ENCODE measurements at regions not wholly inside any gene's neighbourhood (a gene's known extent, or its start where the extent isn't known, plus 50 kb on each side); places are given as distances from the start of the nearest gene placed in this dataset.

DNA sequence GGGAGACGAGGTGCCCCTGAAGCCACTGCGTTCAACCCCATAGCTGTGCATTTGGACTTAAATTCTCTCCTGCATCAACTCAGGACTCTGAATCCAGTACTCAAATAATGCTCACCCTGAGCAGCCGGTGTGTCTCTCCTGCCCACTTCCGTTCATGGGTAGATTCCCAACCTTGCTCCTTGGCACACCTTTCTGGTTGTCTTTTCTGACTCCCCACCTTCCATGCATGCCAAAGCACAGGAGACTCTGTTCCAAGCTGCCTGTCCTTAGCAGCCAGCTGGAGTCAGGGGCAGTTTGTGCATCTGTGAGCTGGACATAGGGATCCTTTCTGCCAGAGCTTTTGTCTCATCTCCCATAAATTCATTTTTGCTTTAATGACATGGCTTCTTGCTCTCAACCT, 1242.5 kb downstream of the TBC1D22A start:
- in situ Hi-C loops (cut with MboI; ENCODE audit: low sequenced_read_pairs), result no loop called here

- in situ Hi-C loops (cut with MboI; ENCODE audit: low sequenced_read_pairs), result no loop called here
Measured at GRCh38 chr22:48004038-48004437, 1241.6 kb downstream of the TBC1D22A start.

DNA sequence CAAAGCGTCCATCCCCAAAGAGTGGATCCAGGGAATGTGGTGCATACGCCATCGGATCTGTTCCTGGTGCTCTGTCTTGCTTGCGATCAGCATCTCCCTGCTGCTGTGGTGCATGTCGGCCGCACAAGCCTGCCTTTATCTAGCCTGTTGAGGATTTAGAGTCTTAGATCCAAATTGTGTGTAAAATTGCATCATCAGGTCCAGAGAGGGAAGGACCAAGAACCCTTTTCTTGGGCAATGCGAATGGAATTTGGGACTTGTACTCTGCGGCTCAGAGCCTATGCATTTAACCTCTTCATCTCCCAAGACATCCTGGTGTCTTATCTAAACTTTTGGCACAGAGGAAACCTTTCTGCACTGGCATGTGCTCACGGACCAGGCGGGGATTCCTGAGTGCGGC, 1238.7 kb downstream of the TBC1D22A start:
- in situ Hi-C loops (cut with MboI; ENCODE audit: low sequenced_read_pairs), result no loop called here

DNA sequence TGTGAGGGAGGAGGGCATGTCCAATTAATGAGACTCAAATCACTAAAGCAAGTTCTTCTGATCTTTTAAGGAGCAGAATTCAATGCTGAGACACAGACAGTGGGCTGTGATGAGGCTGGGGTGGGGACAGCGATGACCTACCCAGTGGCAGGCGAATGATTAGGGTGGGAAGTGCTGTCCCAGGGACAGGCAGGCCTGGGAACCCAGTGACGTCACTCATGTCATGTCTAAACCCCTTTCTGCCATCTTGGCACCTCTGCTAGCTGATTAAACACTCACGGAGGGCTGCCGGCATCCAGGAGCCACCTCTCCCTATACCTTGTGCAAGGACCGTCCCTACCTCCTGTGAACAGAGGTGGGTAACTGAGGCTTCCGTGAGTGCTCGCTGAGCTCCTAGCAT, 1235.2 kb downstream of the TBC1D22A start:
- in situ Hi-C loops (cut with MboI; ENCODE audit: low sequenced_read_pairs), result no loop called here

DNA sequence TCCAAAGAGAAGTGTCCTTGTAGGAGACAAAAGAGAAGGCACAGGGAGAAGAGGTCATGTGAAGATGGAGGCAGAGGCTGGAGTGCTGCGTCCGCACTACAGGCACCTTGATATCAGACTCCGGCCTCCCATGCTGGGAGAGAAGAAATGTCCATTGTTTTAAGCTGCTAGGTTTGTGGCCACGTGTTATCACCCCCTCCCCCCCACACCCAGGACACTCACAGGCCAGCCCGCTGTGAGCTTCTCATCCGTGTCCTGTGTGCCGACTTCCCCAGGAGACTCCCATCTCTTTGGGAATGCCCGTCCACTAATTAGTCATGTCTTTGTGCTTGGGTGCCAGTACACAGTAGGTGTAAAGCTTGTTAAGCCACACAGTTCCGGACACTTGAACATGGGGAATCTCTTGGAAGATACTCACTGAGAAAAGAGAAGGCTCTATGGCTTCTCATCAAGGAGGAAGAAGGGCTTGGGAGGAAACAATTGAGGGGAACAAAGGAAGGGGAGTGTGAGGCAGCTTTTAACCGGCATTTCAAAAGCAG, 1234.7 kb downstream of the TBC1D22A start:
- in situ Hi-C loops (cut with MboI; ENCODE audit: low sequenced_read_pairs), result no loop called here

- in situ Hi-C loops (cut with MboI; ENCODE audit: low sequenced_read_pairs), result no loop called here
Measured at GRCh38 chr22:47996446-47996857, 1234.0 kb downstream of the TBC1D22A start.

GRCh38 chr22:47995718-47996117, 1233.3 kb downstream of the TBC1D22A start:
- in situ Hi-C loops (cut with MboI; ENCODE audit: low sequenced_read_pairs), result no loop called here

DNA sequence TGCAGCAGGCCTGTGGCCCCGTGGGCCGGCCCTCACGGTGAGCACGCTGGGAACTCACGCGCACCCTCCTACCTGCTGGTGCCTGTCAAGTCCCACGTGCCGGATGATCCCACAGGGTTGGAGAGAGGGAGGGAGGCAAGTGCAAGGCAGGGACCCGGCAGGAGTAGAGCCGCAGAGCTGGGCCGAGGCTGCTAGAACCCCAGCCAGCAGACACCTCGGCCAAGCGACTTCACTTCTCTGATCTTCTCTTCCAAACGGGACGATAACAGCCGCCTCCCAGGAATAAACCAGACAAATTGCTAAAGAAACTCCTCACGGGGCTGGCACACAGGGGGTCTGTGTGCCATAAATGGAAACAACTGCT, 1232.8 kb downstream of the TBC1D22A start:
- in situ Hi-C loops (cut with MboI; ENCODE audit: low sequenced_read_pairs), result no loop called here

DNA sequence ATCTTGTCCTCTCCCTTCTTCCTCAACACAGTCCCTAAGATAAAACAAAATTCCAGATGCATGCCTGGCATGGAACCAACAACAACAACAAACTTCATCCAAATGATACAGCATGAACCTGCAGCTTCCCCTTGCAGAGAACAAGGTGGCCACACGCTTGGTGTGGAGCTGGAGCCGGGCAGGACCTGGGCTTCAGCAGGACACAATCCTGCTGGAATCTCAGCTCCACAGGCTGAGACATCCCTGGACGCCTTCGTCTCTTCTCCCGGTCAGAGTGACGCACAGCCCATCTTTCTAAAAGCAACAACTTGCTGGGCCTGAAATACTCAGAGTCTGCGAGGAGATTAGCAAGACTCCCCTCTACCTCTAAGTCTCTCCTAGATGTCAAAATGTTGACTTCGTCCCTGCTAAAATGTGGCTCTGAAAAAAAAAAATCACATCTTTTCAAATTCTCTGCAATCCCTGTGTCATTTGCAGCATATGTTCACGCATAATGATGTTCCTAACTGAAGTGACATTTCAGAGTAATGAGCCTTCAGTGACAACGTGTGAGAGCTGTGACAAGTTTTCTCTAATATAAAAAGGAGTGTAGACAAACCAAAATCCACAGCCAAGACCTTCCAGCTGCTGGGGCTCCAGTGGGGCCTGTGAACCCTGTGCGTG, 1232.3 kb downstream of the TBC1D22A start:
- in situ Hi-C loops (cut with MboI; ENCODE audit: low sequenced_read_pairs), result no loop called here

- in situ Hi-C loops (cut with MboI; ENCODE audit: low sequenced_read_pairs), result no loop called here
Measured at GRCh38 chr22:47994045-47994444, 1231.6 kb downstream of the TBC1D22A start.

DNA sequence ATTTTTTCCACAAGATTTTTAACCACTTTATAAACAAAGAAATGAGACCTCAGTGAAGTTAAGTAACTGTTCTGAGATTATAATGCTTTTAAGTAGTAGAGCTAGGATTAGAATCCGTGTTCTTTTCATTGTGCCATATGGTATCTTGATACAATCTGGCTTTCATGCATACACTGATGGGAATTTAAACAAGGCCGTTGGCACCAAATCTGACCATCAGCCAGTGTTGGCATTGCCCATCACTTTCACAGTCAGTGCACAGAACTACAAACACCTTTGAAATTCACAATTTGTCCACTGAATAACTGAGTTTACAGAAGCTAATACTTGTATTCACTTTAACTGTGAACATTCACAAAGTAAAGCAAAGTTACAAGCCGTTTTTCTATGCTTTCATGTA, 1228.0 kb downstream of the TBC1D22A start:
- in situ Hi-C loops (cut with MboI; ENCODE audit: low sequenced_read_pairs), result no loop called here

DNA sequence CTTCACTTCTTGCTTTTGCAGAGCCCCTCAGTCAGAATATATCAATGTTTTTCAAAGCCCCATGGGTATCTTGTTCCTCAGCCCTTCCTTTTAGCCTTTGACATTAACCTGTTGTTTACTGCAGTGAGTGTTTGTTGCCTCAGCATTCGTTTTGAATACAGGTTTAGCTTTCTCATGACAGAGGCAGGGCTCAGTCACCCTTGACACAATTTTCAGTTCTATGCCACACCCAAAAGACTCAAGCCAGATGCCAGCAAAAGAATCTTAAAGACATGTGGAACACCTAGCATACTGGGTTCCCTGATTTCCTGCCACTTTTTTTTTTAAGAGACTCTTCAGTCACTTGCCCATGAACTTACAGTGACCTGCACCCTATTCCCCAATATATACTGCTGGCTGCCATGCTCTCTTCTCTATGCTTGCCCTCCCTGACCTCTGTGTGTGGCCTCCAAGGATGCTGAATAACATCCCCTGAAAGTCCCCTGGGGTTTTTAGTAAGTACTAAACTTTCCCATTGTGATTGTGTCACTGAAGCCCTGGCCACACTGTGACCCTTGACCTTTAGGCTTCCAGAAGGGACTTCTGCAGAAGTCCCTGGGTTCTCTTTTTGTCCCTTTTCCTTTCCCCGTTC, 1225.5 kb downstream of the TBC1D22A start:
- in situ Hi-C loops (cut with MboI; ENCODE audit: low sequenced_read_pairs), result no loop called here

- in situ Hi-C loops (cut with MboI; ENCODE audit: low sequenced_read_pairs), result no loop called here
Measured at GRCh38 chr22:47976219-47976618, 1213.8 kb downstream of the TBC1D22A start.

GRCh38 chr22:47967831-47968230, 1205.4 kb downstream of the TBC1D22A start:
- in situ Hi-C loops (cut with MboI; ENCODE audit: low sequenced_read_pairs), result no loop called here

GRCh38 chr22:47966316-47966715, 1203.9 kb downstream of the TBC1D22A start:
- in situ Hi-C loops (cut with MboI; ENCODE audit: low sequenced_read_pairs), result no loop called here

DNA sequence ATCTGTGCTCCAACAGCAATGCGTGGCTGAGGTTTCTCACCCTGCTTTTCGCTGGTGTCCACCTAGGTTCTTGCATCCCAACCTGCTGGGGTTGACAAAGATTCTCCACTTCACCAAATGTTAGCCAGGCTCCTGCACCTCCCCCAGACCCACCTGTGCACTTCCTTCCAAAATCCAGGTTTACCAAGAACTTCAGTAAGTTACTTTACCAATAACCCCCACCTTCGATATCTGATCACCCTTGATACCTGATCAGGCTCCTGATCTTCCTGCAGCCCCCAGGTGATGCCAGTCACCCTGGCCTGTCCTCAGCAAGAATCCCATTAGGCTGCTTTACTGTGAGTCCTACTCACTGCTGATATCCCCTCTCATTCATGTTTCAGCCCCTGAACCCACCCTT, 1203.4 kb downstream of the TBC1D22A start:
- in situ Hi-C loops (cut with MboI; ENCODE audit: low sequenced_read_pairs), result no loop called here

- in situ Hi-C loops (cut with MboI; ENCODE audit: low sequenced_read_pairs), result no loop called here
Measured at GRCh38 chr22:47965066-47965465, 1202.6 kb downstream of the TBC1D22A start.

GRCh38 chr22:47963660-47964059, 1201.2 kb downstream of the TBC1D22A start:
- in situ Hi-C loops (cut with MboI; ENCODE audit: low sequenced_read_pairs), result no loop called here

GRCh38 chr22:47957649-47958048, 1195.2 kb downstream of the TBC1D22A start:
- in situ Hi-C loops (cut with MboI; ENCODE audit: low sequenced_read_pairs), result no loop called here

- in situ Hi-C loops (cut with MboI; ENCODE audit: low sequenced_read_pairs), result no loop called here
Measured at GRCh38 chr22:47954107-47954506, 1191.7 kb downstream of the TBC1D22A start.

DNA sequence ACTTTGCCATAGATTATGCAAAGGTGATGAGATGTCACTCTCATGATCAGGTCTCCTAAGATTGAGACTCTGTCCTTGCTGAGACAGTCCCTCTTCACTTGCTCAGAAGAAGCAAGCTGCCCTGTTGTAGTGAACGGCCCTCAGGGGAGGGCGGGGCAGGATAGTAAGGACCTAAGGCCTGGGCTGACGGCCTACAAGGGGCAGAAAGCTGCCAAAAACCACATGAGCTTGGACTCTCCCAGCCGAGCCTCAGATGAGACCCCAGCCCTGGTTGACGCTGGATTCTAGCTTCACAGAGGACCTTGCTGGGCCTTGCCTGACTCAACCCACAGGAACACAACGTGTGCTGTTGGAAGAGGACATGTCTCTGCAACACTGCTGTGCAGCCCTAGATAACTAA, 1182.5 kb downstream of the TBC1D22A start:
- in situ Hi-C loops (cut with MboI; ENCODE audit: low sequenced_read_pairs), result no loop called here
